GM12892 (cell line): ENCODE measurements at regions not wholly inside any gene's neighbourhood (a gene's known extent, or its start where the extent isn't known, plus 50 kb on each side); places are given as distances from the start of the nearest gene placed in this dataset.

Source experiments
- POLR2A ChIP-seq: IDR thresholded peaks from 2 replicates; pipeline ENCODE4 v1.6.1; 2011; ENCODE audit warnings: low read depth, low read length, control low read depth
- TAF1 ChIP-seq: IDR thresholded peaks from 2 replicates; pipeline ENCODE4 v1.6.1; 2011; ENCODE audit warnings: low read depth, mild to moderate bottlenecking, control low read depth, low read length, borderline replicate concordance

GRCh38 chr2:204337638-204338037, 207.6 kb upstream of the PARD3B start:
- TF ChIP-seq POLR2A = no peak
- TF ChIP-seq TAF1 = no peak
